Adrenal gland (tissue), 5 donors: ENCODE measurements at regions not wholly inside any gene's neighbourhood (a gene's known extent, or its start where the extent isn't known, plus 50 kb on each side); places are given as distances from the start of the nearest gene placed in this dataset.

Source experiments
- POLR2A ChIP-seq, 2 donors: fragments of 450-650 bp; IDR thresholded peaks; one replicate each; pipeline ENCODE4 v1.6.1; 2017; ENCODE audit warnings: antibody characterized with exemption in 2 of 2, mild to moderate bottlenecking in 2 of 2, moderate library complexity in 1 of 2
- TF ChIP-seq, protein P1 (sequence below), 6 experiments: fragments of 450-650 bp in 4 of 6; fragments of 200-600 bp in 2 of 6; sonication (generic) in 1 of 6; IDR thresholded peaks; 1 replicate in 5 of 6; 2 replicates in 1 of 6; pipeline versions ENCODE4 v1.5.1 to v1.8.0; 2016 to 2021; ENCODE audit warnings: antibody characterized with exemption in 6 of 6, mild to moderate bottlenecking in 2 of 6, moderate library complexity in 1 of 6
- donor health status: DM: no; HTN: no; CAD: no.

DNA sequence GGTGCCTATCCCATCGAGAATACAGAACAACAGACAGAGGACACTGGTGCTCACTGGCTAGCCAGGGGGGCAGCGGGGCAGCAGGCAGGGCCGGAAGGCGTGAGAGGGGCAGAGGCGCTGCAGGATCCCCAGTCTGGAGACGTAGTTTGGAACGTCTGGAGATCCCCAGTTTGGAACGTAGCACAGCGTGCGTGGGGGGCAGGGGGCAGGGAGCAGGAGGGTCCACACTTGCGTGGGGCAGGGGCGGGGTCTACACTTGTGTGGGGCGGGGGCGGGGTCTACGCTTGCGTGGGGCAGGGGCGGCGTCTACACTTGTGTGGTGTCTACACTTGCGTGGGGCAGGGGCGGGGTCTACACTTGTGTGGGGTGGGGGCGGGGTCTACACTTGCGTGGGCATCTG is 107.2 kb downstream of the DACT2 start:
- TF ChIP-seq POLR2A (IDR thresholded peaks at IDR 0.05) = no peak
- TF ChIP-seq, protein P1, sequence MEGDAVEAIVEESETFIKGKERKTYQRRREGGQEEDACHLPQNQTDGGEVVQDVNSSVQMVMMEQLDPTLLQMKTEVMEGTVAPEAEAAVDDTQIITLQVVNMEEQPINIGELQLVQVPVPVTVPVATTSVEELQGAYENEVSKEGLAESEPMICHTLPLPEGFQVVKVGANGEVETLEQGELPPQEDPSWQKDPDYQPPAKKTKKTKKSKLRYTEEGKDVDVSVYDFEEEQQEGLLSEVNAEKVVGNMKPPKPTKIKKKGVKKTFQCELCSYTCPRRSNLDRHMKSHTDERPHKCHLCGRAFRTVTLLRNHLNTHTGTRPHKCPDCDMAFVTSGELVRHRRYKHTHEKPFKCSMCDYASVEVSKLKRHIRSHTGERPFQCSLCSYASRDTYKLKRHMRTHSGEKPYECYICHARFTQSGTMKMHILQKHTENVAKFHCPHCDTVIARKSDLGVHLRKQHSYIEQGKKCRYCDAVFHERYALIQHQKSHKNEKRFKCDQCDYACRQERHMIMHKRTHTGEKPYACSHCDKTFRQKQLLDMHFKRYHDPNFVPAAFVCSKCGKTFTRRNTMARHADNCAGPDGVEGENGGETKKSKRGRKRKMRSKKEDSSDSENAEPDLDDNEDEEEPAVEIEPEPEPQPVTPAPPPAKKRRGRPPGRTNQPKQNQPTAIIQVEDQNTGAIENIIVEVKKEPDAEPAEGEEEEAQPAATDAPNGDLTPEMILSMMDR (IDR thresholded peaks at IDR 0.05) = no peak
